ENCODE measurements at regions not wholly inside any gene's neighbourhood (a gene's known extent, or its start where the extent isn't known, plus 50 kb on each side); places are given as distances from the start of the nearest gene placed in this dataset.

GRCh38 chr16:59683709-59684108, 949.6 kb upstream of the GOT2 start:
- no peak for DNase-seq (ENCODE audit: low read depth)
- TF ChIP-seq, protein P1, sequence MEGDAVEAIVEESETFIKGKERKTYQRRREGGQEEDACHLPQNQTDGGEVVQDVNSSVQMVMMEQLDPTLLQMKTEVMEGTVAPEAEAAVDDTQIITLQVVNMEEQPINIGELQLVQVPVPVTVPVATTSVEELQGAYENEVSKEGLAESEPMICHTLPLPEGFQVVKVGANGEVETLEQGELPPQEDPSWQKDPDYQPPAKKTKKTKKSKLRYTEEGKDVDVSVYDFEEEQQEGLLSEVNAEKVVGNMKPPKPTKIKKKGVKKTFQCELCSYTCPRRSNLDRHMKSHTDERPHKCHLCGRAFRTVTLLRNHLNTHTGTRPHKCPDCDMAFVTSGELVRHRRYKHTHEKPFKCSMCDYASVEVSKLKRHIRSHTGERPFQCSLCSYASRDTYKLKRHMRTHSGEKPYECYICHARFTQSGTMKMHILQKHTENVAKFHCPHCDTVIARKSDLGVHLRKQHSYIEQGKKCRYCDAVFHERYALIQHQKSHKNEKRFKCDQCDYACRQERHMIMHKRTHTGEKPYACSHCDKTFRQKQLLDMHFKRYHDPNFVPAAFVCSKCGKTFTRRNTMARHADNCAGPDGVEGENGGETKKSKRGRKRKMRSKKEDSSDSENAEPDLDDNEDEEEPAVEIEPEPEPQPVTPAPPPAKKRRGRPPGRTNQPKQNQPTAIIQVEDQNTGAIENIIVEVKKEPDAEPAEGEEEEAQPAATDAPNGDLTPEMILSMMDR (IDR thresholded peaks at IDR 0.05; ENCODE audit: insufficient read depth, low read depth, low read length), result no peak
- H3K4me3 ChIP-seq (ENCODE audit: low read depth, low read length), result no peak overlapping the region

- TF ChIP-seq, protein P1 (IDR thresholded peaks at IDR 0.05; ENCODE audit: insufficient read depth, low read depth, low read length), result no peak
- H3K4me3 ChIP-seq (ENCODE audit: low read depth, low read length), result no peak overlapping the region
- no peak for DNase-seq (ENCODE audit: low read depth)
Measured at GRCh38 chr16:59665618-59666220, 931.6 kb upstream of the GOT2 start.

DNA sequence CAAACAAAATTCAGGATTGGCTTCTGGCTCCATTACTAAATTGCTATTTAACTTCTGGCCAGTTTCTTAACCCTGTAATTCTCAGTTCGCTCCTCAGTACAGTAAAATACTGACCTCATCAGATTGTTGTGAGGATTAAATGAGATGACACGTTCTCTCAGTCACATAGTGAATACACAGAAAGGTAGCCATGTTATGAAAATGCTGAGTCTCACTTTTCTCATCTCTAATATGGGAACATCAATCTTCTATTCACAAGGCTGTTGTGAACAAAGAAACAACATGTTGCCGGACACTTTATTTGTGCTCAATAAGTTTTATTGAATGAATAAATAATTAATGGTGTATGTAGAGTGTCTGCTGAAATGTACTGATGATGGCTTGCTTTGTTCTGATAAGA, 924.5 kb upstream of the GOT2 start:
- no peak overlapping the region for H3K4me3 ChIP-seq (ENCODE audit: low read depth, low read length)
- no peak for DNase-seq (ENCODE audit: low read depth)
- TF ChIP-seq, protein P1 (IDR thresholded peaks at IDR 0.05; ENCODE audit: insufficient read depth, low read depth, low read length), result no peak

GRCh38 chr16:59655031-59655430, 920.9 kb upstream of the GOT2 start:
- TF ChIP-seq, protein P1 (IDR thresholded peaks at IDR 0.05; ENCODE audit: insufficient read depth, low read depth, low read length), result no peak
- no peak for DNase-seq (ENCODE audit: low read depth)
- H3K4me3 ChIP-seq (ENCODE audit: low read depth, low read length), result no peak overlapping the region

DNA sequence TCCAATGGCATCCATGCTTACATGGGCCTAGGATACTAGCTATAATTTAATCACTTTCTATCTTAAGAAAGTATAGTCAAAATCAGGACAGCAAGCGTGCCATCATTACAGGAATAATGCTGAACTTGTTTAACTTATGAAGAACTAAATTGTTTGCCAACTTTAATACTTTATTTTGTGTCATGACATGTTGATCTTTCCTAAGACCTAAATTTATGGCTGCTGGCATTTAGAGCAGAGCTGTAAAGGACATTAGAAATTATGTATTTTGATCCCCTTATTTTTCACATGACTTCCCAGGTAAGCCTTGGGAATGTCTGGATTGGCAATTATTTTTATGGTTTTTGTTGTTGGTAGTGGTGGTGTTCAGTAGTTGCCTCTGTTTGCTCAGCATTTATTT, 920.3 kb upstream of the GOT2 start:
- DNase-seq (ENCODE audit: low read depth), result no peak
- H3K4me3 ChIP-seq (ENCODE audit: low read depth, low read length), result no peak overlapping the region
- TF ChIP-seq, protein P1 (IDR thresholded peaks at IDR 0.05; ENCODE audit: insufficient read depth, low read depth, low read length), result no peak

DNA sequence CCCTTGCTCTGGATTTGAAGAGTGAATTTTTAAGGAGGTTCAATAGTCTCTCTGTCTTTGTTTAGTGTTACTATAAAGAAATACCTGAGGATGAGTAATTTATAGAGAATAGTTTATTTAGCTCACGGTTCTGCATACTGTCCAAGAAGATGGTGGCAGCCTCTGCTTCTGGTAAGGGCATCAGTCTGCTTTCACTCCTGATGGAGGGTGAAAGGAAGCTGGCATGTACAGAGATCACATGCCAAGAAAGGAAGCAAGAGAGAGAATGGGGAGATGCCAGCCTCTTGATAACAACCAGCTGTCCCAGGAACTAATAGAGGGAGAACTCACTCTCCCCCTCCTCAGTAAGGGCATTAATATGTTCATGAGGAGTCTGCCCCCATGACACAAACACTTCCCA, 917.5 kb upstream of the GOT2 start:
- TF ChIP-seq, protein P1 (IDR thresholded peaks at IDR 0.05; ENCODE audit: insufficient read depth, low read depth, low read length), result no peak
- no peak overlapping the region for H3K4me3 ChIP-seq (ENCODE audit: low read depth, low read length)
- DNase-seq (ENCODE audit: low read depth), result no peak

GRCh38 chr16:59645194-59645593, 911.1 kb upstream of the GOT2 start:
- DNase-seq (ENCODE audit: low read depth), result no peak
- TF ChIP-seq, protein P1 (IDR thresholded peaks at IDR 0.05; ENCODE audit: insufficient read depth, low read depth, low read length), result no peak
- H3K4me3 ChIP-seq (ENCODE audit: low read depth, low read length), result no peak overlapping the region

All from fibroblast of villous mesenchyme (primary cell).